ENCODE measurements at regions not wholly inside any gene's neighbourhood (a gene's known extent, or its start where the extent isn't known, plus 50 kb on each side); places are given as distances from the start of the nearest gene placed in this dataset.

DNA sequence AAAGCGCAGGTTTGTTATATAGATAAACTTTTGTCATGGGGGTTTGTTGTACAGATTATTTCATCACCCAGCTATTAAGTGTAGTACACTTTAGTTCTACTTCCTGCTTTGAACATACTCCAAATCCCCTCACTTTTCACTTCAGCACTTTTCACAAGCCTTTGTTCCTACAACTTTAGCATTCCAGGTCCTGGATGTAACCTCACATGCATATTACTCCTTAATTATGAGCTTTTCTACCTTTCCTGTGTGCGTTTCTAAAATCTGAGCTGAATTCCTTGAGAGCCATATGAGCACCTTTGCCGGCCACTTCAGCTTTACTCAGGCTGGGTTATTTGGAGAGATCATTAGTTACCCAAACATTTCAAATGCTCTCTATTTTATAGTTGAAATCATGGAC is 179.2 kb upstream of the TNFAIP3 start:
- TF ChIP-seq ISL1 (CRISPR knock-in tag; IDR thresholded peaks at IDR 0.05): no peak
- TF ChIP-seq TSHZ2 (CRISPR knock-in tag; IDR thresholded peaks at IDR 0.05): no peak
- no peak for TF ChIP-seq POU6F1 (CRISPR knock-in tag; IDR thresholded peaks at IDR 0.05; ENCODE audit: borderline replicate concordance, low read depth)
- TF ChIP-seq, protein P1, sequence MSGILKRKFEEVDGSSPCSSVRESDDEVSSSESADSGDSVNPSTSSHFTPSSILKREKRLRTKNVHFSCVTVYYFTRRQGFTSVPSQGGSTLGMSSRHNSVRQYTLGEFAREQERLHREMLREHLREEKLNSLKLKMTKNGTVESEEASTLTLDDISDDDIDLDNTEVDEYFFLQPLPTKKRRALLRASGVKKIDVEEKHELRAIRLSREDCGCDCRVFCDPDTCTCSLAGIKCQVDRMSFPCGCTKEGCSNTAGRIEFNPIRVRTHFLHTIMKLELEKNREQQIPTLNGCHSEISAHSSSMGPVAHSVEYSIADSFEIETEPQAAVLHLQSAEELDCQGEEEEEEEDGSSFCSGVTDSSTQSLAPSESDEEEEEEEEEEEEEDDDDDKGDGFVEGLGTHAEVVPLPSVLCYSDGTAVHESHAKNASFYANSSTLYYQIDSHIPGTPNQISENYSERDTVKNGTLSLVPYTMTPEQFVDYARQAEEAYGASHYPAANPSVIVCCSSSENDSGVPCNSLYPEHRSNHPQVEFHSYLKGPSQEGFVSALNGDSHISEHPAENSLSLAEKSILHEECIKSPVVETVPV (CRISPR knock-in tag; IDR thresholded peaks at IDR 0.05): no peak
- no peak for TF ChIP-seq PPARA (CRISPR knock-in tag; IDR thresholded peaks at IDR 0.05; ENCODE audit: borderline replicate concordance)
- no peak for TF ChIP-seq ZFP30 (CRISPR knock-in tag; IDR thresholded peaks at IDR 0.05)
- no peak for TF ChIP-seq ZC3H10 (CRISPR knock-in tag; IDR thresholded peaks at IDR 0.05)
- TF ChIP-seq, protein P2, sequence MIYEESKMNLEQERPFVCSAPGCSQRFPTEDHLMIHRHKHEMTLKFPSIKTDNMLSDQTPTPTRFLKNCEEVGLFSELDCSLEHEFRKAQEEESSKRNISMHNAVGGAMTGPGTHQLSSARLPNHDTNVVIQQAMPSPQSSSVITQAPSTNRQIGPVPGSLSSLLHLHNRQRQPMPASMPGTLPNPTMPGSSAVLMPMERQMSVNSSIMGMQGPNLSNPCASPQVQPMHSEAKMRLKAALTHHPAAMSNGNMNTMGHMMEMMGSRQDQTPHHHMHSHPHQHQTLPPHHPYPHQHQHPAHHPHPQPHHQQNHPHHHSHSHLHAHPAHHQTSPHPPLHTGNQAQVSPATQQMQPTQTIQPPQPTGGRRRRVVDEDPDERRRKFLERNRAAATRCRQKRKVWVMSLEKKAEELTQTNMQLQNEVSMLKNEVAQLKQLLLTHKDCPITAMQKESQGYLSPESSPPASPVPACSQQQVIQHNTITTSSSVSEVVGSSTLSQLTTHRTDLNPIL (CRISPR knock-in tag; IDR thresholded peaks at IDR 0.05; ENCODE audit: low read depth): no peak
- TF ChIP-seq ZNF70 (CRISPR knock-in tag; IDR thresholded peaks at IDR 0.05): no peak
- no peak for TF ChIP-seq RARB (CRISPR knock-in tag; IDR thresholded peaks at IDR 0.05)
- ATAC-seq: no peak

GRCh38 chr6:137688230-137688971 is 178.7 kb upstream of the TNFAIP3 start:
- no peak for ATAC-seq
- no peak for TF ChIP-seq PPARA (CRISPR knock-in tag; IDR thresholded peaks at IDR 0.05; ENCODE audit: borderline replicate concordance)
- no peak for TF ChIP-seq SNAI2 (CRISPR knock-in tag; IDR thresholded peaks at IDR 0.05)
- no peak for TF ChIP-seq ISL1 (CRISPR knock-in tag; IDR thresholded peaks at IDR 0.05)
- TF ChIP-seq CSDC2 (CRISPR knock-in tag; IDR thresholded peaks at IDR 0.05): no peak
- no peak for TF ChIP-seq ZC3H10 (CRISPR knock-in tag; IDR thresholded peaks at IDR 0.05)
- TF ChIP-seq GLIS3 (CRISPR knock-in tag; IDR thresholded peaks at IDR 0.05): no peak
- no peak for TF ChIP-seq POU6F1 (CRISPR knock-in tag; IDR thresholded peaks at IDR 0.05; ENCODE audit: borderline replicate concordance, low read depth)
- no peak for TF ChIP-seq ZFP30 (CRISPR knock-in tag; IDR thresholded peaks at IDR 0.05)
- TF ChIP-seq BACH2 (CRISPR knock-in tag; IDR thresholded peaks at IDR 0.05; ENCODE audit: borderline replicate concordance): no peak
- TF ChIP-seq TSHZ2 (CRISPR knock-in tag; IDR thresholded peaks at IDR 0.05): no peak
- no peak for TF ChIP-seq TCF4 (CRISPR knock-in tag; IDR thresholded peaks at IDR 0.05; ENCODE audit: borderline replicate concordance)
- TF ChIP-seq ZNF8 (CRISPR knock-in tag; IDR thresholded peaks at IDR 0.05): no peak
- no peak for TF ChIP-seq ZNF565 (CRISPR knock-in tag; conservative IDR thresholded peaks at IDR 0.05; ENCODE audit: low read depth)
